ENCODE measurements at regions not wholly inside any gene's neighbourhood (a gene's known extent, or its start where the extent isn't known, plus 50 kb on each side); places are given as distances from the start of the nearest gene placed in this dataset.
A peak's percentile ranks its signal among the peaks of the same experiment; 100 is the strongest.

GRCh38 chr13:23952796-23953195, 55.5 kb upstream of the C1QTNF9B start:
- Histone ChIP-seq H3K36me3 (ENCODE audit: insufficient read depth, low read length) (no peaks in the 10 kb centered on the region), H3K4me1 (ENCODE audit: insufficient read depth, low read length) (no peaks in the 10 kb centered on the region), H3K79me2 (ENCODE audit: insufficient read depth, low read length) (no peaks in the 10 kb centered on the region), H3K4me2 (ENCODE audit: insufficient read depth, low read length) (no peak overlapping the region), H4K20me1 (ENCODE audit: insufficient read depth, low read length) (no peaks in the 10 kb centered on the region), H3K27ac (ENCODE audit: low read depth, low read length) (no peak overlapping the region), H3K9me3 (ENCODE audit: low read depth, low read length) (no peaks in the 10 kb centered on the region), H2AFZ (ENCODE audit: low read length) (no peak overlapping the region), H3K4me3 (ENCODE audit: insufficient read depth, low read length) (no peak overlapping the region), H3K27me3 (ENCODE audit: insufficient read depth, low read length) (peaks cover 2% of the 10 kb centered on the region)
- TF ChIP-seq CTCF (IDR thresholded peaks at IDR 0.05; ENCODE audit: extremely low read depth, low read depth, low read length), result no peak
- no peak for DNase-seq (ENCODE audit: insufficient read length, low spot score, missing footprints)

- H4K20me1 ChIP-seq (ENCODE audit: insufficient read depth, low read length), result no peaks in the 10 kb centered on the region
- no peak overlapping the region for H2AFZ ChIP-seq (ENCODE audit: low read length)
- H3K27ac ChIP-seq (ENCODE audit: low read depth, low read length), result no peak overlapping the region
- H3K36me3 ChIP-seq (ENCODE audit: insufficient read depth, low read length), result no peaks in the 10 kb centered on the region
- no peak overlapping the region for H3K4me2 ChIP-seq (ENCODE audit: insufficient read depth, low read length)
- H3K4me3 ChIP-seq (ENCODE audit: insufficient read depth, low read length), result no peak overlapping the region
- TF ChIP-seq CTCF (IDR thresholded peaks at IDR 0.05; ENCODE audit: extremely low read depth, low read depth, low read length), result no peak
- H3K27me3 ChIP-seq (ENCODE audit: insufficient read depth, low read length), result peaks cover 2% of the 10 kb centered on the region
- DNase-seq (ENCODE audit: insufficient read length, low spot score, missing footprints), result peak; percentile 68
- H3K4me1 ChIP-seq (ENCODE audit: insufficient read depth, low read length), result no peaks in the 10 kb centered on the region
- H3K79me2 ChIP-seq (ENCODE audit: insufficient read depth, low read length), result no peaks in the 10 kb centered on the region
- no peaks in the 10 kb centered on the region for H3K9me3 ChIP-seq (ENCODE audit: low read depth, low read length)
These were observed 56.7 kb upstream of the C1QTNF9B start for GRCh38 chr13:23953860-23954512.

GRCh38 chr13:23955064-23955463, 57.8 kb upstream of the C1QTNF9B start:
- H3K4me3 ChIP-seq (ENCODE audit: insufficient read depth, low read length), result no peak overlapping the region
- H3K4me1 ChIP-seq (ENCODE audit: insufficient read depth, low read length), result peaks cover 8% of the 10 kb centered on the region
- no peaks in the 10 kb centered on the region for H4K20me1 ChIP-seq (ENCODE audit: insufficient read depth, low read length)
- DNase-seq (ENCODE audit: insufficient read length, low spot score, missing footprints), result no peak
- no peaks in the 10 kb centered on the region for H3K36me3 ChIP-seq (ENCODE audit: insufficient read depth, low read length)
- H3K9me3 ChIP-seq (ENCODE audit: low read depth, low read length), result no peaks in the 10 kb centered on the region
- H3K27ac ChIP-seq (ENCODE audit: low read depth, low read length), result no peak overlapping the region
- TF ChIP-seq CTCF (IDR thresholded peaks at IDR 0.05; ENCODE audit: extremely low read depth, low read depth, low read length), result no peak
- H3K4me2 ChIP-seq (ENCODE audit: insufficient read depth, low read length), result no peak overlapping the region
- H2AFZ ChIP-seq (ENCODE audit: low read length), result no peak overlapping the region
- peaks cover 2% of the 10 kb centered on the region for H3K27me3 ChIP-seq (ENCODE audit: insufficient read depth, low read length)
- H3K79me2 ChIP-seq (ENCODE audit: insufficient read depth, low read length), result no peaks in the 10 kb centered on the region

GRCh38 chr13:23956106-23956505, 58.8 kb upstream of the C1QTNF9B start:
- H3K27me3 ChIP-seq (ENCODE audit: insufficient read depth, low read length), result peaks cover 2% of the 10 kb centered on the region
- no peaks in the 10 kb centered on the region for H3K36me3 ChIP-seq (ENCODE audit: insufficient read depth, low read length)
- no peaks in the 10 kb centered on the region for H3K79me2 ChIP-seq (ENCODE audit: insufficient read depth, low read length)
- no peak overlapping the region for H3K27ac ChIP-seq (ENCODE audit: low read depth, low read length)
- H3K4me3 ChIP-seq (ENCODE audit: insufficient read depth, low read length), result no peak overlapping the region
- H2AFZ ChIP-seq (ENCODE audit: low read length), result no peak overlapping the region
- no peak overlapping the region for H3K4me2 ChIP-seq (ENCODE audit: insufficient read depth, low read length)
- DNase-seq (ENCODE audit: insufficient read length, low spot score, missing footprints), result peak; percentile 62
- no peaks in the 10 kb centered on the region for H3K9me3 ChIP-seq (ENCODE audit: low read depth, low read length)
- no peak for TF ChIP-seq CTCF (IDR thresholded peaks at IDR 0.05; ENCODE audit: extremely low read depth, low read depth, low read length)
- H4K20me1 ChIP-seq (ENCODE audit: insufficient read depth, low read length), result no peaks in the 10 kb centered on the region
- H3K4me1 ChIP-seq (ENCODE audit: insufficient read depth, low read length), result peaks cover 8% of the 10 kb centered on the region

All from osteoblast (primary cell).